Gastrocnemius medialis (tissue), 4 donors: ENCODE measurements at regions not wholly inside any gene's neighbourhood (a gene's known extent, or its start where the extent isn't known, plus 50 kb on each side); places are given as distances from the start of the nearest gene placed in this dataset.

Source experiments
- POLR2A ChIP-seq, 2 donors: fragments of 450-650 bp; IDR thresholded peaks; one replicate each; pipeline ENCODE4 v1.6.1; 2017; ENCODE audit warnings: antibody characterized with exemption in 2 of 2, mild to moderate bottlenecking in 2 of 2, moderate library complexity in 2 of 2
- TF ChIP-seq, protein P1 (sequence below), 5 experiments: fragments of 450-650 bp in 3 of 5; fragments of 200-600 bp in 2 of 5; sonication (generic) in 2 of 5; IDR thresholded peaks in 4 of 5; conservative IDR thresholded peaks in 1 of 5; 1 replicate in 4 of 5; 2 replicates in 1 of 5; pipeline ENCODE4 v1.5.1; 2016 to 2019; ENCODE audit warnings: antibody characterized with exemption in 5 of 5, mild to moderate bottlenecking in 3 of 5, moderate library complexity in 3 of 5

GRCh38 chr2:54048117-54048785 lies 67.2 kb upstream of the ACYP2 start:
- no peak for TF ChIP-seq POLR2A (IDR thresholded peaks at IDR 0.05)
- TF ChIP-seq, protein P1, sequence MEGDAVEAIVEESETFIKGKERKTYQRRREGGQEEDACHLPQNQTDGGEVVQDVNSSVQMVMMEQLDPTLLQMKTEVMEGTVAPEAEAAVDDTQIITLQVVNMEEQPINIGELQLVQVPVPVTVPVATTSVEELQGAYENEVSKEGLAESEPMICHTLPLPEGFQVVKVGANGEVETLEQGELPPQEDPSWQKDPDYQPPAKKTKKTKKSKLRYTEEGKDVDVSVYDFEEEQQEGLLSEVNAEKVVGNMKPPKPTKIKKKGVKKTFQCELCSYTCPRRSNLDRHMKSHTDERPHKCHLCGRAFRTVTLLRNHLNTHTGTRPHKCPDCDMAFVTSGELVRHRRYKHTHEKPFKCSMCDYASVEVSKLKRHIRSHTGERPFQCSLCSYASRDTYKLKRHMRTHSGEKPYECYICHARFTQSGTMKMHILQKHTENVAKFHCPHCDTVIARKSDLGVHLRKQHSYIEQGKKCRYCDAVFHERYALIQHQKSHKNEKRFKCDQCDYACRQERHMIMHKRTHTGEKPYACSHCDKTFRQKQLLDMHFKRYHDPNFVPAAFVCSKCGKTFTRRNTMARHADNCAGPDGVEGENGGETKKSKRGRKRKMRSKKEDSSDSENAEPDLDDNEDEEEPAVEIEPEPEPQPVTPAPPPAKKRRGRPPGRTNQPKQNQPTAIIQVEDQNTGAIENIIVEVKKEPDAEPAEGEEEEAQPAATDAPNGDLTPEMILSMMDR (IDR thresholded peaks at IDR 0.05 in 4 of 5, conservative IDR thresholded peaks at IDR 0.05 in 1 of 5), result no peak
